NCI-H524 (cell line): ENCODE measurements at regions not wholly inside any gene's neighbourhood (a gene's known extent, or its start where the extent isn't known, plus 50 kb on each side); places are given as distances from the start of the nearest gene placed in this dataset.

ENCODE experiments used
- DNase-seq, 2 experiments: peaks; one replicate each; lab custom pipeline; 2025; lab: John Stamatoyannopoulos, UW

GRCh38 chr4:129545599-129546278, 449.8 kb downstream of the C4orf33 start:
- DNase-seq = no peak

DNA sequence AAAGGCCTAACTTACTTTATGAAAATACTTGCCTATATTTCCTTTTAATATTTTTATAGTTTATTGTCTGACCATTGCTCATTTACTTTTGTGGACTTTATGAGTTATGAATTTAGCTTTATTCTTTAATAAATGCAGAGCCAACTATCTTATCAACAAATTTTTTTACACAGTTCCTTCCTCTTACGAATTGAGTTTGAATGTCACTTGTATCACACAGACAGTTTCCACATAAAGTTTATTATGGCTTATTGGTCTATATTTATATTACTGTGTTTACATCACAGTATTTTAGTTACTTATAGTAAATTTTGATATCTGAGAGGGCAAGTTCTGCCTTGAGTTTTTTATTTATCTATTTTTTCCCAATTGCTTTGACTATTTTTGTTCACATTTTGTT, 450.6 kb downstream of the C4orf33 start:
- no peak for DNase-seq

GRCh38 chr4:129550281-129550785, 454.4 kb downstream of the C4orf33 start:
- no peak for DNase-seq

DNA sequence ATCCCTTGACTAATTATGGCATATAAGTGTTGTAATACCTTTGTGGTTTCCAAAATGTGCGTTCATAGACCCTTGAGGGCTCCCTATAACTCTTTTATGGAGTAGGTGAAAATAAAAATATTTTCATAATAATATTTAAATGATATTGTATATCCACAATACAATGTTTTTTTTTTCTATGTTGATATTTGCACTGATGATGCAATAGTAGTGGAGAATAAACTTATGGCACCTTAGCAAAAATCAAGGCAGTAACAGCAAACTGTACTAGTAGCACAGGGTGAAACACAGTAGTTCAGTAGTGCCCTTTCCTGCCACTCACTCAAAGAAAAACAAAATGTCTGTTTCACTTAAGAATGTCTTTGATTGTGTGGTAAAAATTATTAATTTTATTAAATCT, 465.3 kb downstream of the C4orf33 start:
- no peak for DNase-seq

GRCh38 chr4:129561886-129562671, 466.1 kb downstream of the C4orf33 start:
- DNase-seq = no peak

GRCh38 chr4:129565214-129565613, 469.3 kb downstream of the C4orf33 start:
- no peak for DNase-seq

DNA sequence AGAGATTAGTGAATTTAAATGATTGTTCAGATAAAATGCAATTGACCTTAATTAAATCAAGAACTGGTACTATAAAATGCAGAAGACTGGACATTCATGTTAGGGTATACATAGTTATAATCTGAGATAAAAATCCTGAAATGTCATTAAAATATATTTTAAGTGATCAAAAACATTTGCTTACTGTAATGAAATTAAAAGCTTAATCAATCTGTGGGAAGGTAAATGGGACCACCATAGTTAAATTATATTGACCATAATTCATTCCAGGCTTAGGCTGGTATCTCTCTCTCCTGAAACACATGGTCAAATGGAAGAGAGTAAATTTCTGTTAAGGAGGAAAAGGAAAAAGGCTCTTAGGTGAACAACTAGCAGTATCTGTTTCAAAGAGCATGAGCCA, 474.4 kb downstream of the C4orf33 start:
- DNase-seq = no peak

- DNase-seq = no peak
These were observed 482.4 kb downstream of the C4orf33 start for GRCh38 chr4:129578336-129578735.

DNA sequence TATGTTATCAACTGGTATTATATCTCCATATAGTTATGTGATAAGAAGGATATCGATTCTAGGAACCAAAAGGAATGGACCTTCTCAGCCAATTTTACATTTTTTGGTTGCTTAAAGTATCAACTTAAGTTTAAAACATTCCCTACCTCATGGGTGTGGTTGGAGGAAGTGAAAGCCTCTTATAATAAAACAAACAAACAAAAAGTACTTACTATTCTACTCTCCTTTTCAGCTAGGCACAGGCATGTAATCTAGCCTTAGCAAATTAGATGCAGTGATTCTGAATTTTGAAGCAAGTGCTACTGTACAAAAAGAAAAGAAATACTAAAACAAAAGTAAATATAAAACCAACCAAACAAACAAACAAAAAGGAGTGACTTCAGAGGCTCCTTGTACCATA, 485.4 kb downstream of the C4orf33 start:
- DNase-seq = no peak

DNA sequence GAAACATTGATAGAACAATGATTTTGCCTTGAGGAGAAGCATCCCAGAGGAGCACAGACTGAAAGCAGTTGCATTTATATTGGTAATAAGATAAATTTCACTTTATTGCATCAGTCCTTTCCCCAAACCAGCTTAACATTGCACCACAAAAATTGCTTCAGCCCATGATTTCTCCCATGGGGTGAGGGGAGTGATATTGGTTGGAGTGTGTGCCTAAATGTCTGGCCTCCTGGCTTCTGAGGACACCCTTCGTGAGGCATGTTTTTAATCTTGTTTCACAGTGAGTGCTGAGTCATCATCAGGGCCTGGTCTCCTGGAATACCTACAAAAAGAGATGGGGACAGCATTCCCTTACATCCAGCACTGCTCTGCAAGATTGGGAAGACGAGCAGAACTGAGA, 487.9 kb downstream of the C4orf33 start:
- no peak for DNase-seq

DNA sequence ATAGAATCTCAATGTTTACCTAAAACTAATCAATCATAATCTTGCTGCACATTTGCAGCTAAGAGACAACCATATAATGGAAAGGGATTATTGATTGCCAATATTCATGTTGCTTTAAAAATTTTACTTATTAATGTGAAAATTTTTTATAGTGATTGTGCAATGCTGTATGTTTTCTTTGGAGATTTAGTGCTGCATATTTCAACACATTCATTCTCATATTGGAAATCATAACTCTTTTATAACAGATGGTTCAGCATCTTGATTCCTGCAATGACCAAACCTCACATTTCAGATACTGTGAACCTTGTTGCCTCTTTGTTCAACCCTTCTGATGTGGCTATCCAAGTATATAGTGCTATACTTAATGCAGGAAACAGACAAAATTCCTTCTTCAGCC, 502.6 kb downstream of the C4orf33 start:
- DNase-seq = no peak

- no peak for DNase-seq
These were observed 504.9 kb downstream of the C4orf33 start for GRCh38 chr4:129600898-129601297.

DNA sequence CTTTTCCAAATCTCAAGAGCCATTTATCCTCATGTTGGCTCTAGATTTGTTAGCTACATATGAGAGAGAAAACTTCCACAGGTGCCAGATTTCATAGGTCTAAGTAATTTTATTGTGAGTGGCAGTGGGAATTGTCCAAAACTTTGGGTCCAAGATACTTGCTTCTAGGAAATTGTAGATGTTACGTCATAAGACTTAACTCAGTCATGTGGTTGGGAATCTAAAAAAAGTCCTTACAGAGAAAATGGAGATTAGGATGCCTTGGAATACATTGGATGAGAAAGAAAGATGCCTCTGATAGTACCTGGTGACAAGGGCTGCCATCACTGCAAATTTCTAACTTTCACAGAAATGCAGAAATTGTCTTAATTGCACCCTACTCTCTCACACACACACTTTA, 506.5 kb downstream of the C4orf33 start:
- DNase-seq = no peak

- peak; percentile 9 to 58 for DNase-seq
These were observed 507.4 kb downstream of the C4orf33 start for GRCh38 chr4:129603241-129603931.

DNA sequence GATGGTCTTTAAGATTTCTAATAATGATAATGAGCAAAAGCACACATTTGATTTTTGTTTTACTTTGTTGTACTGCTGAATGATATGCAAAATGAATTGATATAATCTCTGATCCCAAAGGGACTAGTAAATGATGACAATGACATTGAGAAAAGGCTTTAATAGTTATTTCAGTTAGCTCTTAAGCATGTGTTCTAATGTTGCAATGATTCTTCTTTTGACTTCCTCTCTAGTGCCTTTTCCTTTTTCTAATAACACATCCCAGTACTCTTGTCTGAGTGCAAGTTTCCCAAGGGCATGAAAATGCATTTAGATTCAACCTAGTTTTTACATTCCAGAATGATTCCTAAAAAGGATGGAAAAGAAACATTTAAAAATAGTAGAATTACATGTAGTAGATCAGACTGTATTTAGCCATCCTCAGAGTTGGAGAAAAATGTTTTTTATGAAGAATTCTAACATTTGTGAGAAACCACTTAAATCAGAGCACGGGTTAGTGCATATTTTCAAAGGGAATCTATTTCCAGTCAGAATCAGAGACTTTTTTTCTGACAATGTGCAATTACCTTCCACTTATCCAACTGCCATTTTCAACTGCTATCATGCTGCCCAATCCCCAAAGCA, 508.8 kb downstream of the C4orf33 start:
- DNase-seq = no peak

DNA sequence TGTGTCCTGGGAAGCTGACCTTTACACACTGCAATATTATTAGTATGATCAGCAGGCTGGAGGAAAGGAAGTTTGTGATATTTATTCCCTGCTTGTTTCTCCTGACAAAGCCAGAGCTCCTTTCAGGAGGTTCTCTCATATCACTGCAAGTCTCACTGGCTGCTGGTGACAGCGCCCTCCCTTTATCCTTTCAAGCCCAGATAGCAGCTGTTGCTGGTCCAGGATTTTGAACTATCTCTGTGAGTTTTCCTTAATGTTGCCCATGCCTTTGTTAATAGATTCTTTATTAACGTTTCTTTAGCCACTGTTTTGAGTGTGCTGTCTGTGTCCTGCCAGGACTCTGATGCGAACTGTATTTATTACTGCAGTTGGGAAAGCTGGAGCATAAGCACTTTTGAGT, 518.7 kb downstream of the C4orf33 start:
- DNase-seq = no peak

GRCh38 chr4:129622566-129622965, 526.6 kb downstream of the C4orf33 start:
- no peak for DNase-seq

- DNase-seq = no peak
These were observed 527.4 kb downstream of the C4orf33 start for GRCh38 chr4:129623233-129623875.

DNA sequence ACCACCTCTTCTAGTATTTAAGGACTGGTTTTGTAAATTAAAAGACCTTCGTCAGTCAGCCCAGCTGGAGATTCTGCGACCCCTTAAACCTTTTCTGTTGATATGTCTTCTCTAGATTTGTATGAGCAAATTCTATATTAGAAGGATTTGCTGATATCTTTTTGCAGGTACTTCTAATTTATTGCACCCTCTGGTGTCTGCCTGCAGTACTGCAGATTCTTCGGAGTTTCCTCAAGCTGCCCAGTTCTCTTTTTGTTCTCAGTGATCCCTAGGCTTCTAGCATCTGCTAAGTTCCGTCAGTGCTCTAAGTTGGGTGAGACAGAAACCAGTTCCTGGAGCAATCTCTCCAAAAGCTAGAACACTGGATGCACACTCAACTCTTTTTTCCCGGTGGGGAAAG, 545.2 kb downstream of the C4orf33 start:
- DNase-seq = peak; percentile 1 to 24

- no peak for DNase-seq
These were observed 549.5 kb downstream of the C4orf33 start for GRCh38 chr4:129645461-129645860.

DNA sequence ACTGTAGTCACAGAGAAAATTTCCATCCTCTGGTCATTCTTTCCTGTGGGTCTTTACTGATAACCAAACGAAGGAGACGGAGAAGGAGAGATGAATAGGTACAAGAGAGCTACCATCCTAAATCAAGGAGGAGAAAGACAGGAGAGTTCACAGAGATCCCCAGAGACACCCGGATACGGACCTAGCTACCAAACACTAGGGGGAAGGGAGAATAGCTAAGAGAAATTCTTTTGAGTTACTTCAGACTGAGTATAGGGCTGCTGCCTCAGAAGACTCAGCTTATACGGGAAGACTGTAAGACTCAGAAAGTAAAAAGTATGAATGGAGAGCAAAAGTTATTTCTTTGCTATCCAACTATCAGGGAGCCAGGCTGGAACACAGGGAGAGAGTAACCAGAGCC, 572.1 kb downstream of the C4orf33 start:
- no peak for DNase-seq

DNA sequence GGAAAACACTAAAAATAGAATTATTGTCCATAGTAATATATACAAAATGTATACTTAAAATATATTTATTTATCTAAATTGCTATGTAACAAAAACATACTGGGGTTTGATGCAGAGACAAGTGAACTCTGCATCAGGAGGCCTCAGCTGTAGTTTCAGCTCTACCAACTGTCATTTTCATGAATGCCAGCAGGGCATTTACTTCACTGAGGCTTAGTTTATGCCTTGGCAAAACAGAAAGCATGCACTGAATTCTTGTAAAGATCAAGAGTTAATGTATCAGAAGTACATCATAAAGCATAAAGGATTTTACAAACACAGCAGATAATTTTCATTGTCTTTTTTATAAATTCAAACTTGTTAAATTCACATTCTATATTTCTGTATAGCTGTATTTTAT, 577.0 kb downstream of the C4orf33 start:
- no peak for DNase-seq
